Testis (tissue), 2 donors: ENCODE measurements at regions not wholly inside any gene's neighbourhood (a gene's known extent, or its start where the extent isn't known, plus 50 kb on each side); places are given as distances from the start of the nearest gene placed in this dataset.

Experiments used
- DNase-seq: peaks from one replicate; pipeline ENCODE4 v3.0.0-alpha.2; 2019
- H3K27ac ChIP-seq, 2 donors: fragments of 200-600 bp; sonication (generic); one replicate each; pipeline ENCODE4 v1.5.1; 2019
- H3K27me3 ChIP-seq: fragments of 200-600 bp; sonication (generic); one replicate; pipeline ENCODE4 v1.5.1; 2019
- H3K36me3 ChIP-seq: fragments of 200-600 bp; sonication (generic); one replicate; pipeline ENCODE4 v1.5.1; 2017; ENCODE audit warnings: low read depth; ENCODE audit errors: missing control alignments
- H3K4me1 ChIP-seq: fragments of 200-600 bp; sonication (generic); one replicate; pipeline ENCODE4 v1.5.1; 2019
- H3K4me3 ChIP-seq, 2 donors: fragments of 200-600 bp; sonication (generic); one replicate each; pipeline ENCODE4 v1.5.1; 2017 to 2019
- H3K9me3 ChIP-seq: fragments of 200-600 bp; sonication (generic); one replicate; pipeline ENCODE4 v1.5.1; 2017
- POLR2A ChIP-seq: fragments of 450-650 bp; IDR thresholded peaks from one replicate; pipeline ENCODE4 v1.6.1; 2017; ENCODE audit warnings: antibody characterized with exemption, mild to moderate bottlenecking, moderate library complexity
- WGBS, 2 donors: methylation state at CpG; one replicate each; pipeline ENCODE4 v1.1.5; 2018; 5-methylcytosine and 5-hydroxymethylcytosine counted together
- intact Hi-C: fragments of 100-400 bp; cut with DNase I; formaldehyde crosslinking; loops from one replicate; pipeline ENCODE4 v1.15.1; 2023; ENCODE audit warnings: low total_unique reads
- TF ChIP-seq, protein P1 (sequence below), 3 experiments: fragments of 450-650 bp in 2 of 3; fragments of 200-600 bp in 1 of 3; sonication (generic) in 1 of 3; IDR thresholded peaks; one replicate each; pipeline ENCODE4 v1.5.1; 2016 to 2019; ENCODE audit warnings: antibody characterized with exemption in 3 of 3, mild to moderate bottlenecking in 2 of 3, moderate library complexity in 1 of 3

DNA sequence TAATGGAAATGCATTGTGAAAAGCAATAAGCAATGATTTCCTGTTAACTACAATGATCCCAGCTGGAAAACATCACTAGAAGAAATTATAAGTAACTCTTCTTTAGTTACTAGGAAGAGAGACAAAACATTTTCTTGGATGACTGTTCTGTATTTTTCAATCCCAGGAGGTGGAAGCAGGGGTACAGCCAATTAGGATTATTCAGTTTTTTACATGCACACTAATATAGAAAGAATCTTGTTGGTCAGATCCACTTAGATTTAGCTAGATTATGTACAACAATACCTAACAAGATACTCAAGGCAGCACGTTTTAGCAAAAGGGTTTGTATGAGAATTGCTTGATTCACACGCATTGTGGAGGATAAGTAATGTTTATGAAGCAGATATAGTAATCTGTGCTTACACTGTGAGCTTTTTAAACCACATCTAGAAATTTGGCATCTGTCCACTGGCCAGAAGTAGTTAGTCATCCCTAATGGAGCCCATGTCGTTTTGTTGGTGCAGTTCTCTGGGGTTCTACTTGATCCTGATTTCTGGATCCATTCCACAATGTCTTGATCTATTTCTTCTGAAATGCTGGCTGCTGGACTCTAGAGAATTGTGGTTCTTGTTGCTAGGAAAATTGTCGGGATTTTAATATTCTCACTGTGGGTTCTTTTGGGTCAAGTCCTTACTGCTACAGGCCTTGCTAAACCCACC lies 199.7 kb downstream of the ADCYAP1 start:
- H3K4me3 ChIP-seq, result no peak overlapping the region
- H3K36me3 ChIP-seq, result no peaks in the 10 kb centered on the region
- no peak for DNase-seq
- 45 to 55% methylated on average over 4 of the region's 4 CpGs for WGBS, 2 donors
- TF ChIP-seq, protein P1, sequence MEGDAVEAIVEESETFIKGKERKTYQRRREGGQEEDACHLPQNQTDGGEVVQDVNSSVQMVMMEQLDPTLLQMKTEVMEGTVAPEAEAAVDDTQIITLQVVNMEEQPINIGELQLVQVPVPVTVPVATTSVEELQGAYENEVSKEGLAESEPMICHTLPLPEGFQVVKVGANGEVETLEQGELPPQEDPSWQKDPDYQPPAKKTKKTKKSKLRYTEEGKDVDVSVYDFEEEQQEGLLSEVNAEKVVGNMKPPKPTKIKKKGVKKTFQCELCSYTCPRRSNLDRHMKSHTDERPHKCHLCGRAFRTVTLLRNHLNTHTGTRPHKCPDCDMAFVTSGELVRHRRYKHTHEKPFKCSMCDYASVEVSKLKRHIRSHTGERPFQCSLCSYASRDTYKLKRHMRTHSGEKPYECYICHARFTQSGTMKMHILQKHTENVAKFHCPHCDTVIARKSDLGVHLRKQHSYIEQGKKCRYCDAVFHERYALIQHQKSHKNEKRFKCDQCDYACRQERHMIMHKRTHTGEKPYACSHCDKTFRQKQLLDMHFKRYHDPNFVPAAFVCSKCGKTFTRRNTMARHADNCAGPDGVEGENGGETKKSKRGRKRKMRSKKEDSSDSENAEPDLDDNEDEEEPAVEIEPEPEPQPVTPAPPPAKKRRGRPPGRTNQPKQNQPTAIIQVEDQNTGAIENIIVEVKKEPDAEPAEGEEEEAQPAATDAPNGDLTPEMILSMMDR (IDR thresholded peaks at IDR 0.05), result no peak
- intact Hi-C loops, result no loop called here
- no peaks in the 10 kb centered on the region for H3K27me3 ChIP-seq
- H3K4me1 ChIP-seq, result no peaks in the 10 kb centered on the region
- H3K9me3 ChIP-seq, result no peaks in the 10 kb centered on the region
- H3K27ac ChIP-seq, result no peak overlapping the region

DNA sequence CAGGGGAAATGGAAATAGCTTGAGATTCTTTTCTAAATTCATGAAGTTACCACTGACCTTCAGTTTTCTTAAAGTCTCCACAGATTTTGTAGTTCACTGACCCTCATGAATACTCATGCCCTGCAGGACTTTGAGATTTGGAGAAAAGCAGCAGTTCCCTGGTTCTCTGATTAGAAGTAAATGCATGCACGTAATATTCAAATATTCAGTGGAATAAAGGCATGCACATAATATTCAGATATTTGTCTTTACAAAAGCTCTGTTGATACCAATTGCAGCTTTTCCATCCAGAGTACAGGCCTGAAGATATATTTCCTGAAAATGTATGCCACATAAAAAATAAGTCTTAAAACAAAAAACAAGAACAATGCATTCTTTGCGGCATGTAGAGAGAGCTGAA lies 219.8 kb downstream of the ADCYAP1 start:
- intact Hi-C loops, result no loop called here

DNA sequence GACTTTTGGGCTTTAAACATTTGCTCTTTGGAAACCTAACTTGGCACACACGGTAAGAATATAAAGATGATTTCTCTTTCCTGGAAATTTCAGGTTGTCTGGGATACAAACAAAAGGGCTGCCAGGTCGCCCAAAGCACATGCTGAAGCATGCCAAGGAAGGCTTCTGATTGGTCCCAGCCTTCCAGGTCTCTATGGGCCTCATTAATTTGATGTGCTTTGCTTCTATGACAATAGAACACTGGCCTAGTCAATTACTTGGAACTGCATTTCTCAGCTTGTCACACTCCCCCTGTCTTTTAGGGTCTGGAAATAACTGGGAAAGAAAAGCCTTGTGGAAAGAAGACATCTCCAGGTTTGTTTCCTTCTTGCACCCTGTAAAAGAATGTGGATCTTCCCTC lies 228.9 kb downstream of the ADCYAP1 start:
- WGBS, 2 donors, result 76 to 78% methylated on average over 2 of the region's 2 CpGs
- H3K36me3 ChIP-seq, result no peaks in the 10 kb centered on the region
- H3K4me1 ChIP-seq, result no peaks in the 10 kb centered on the region
- no peak for TF ChIP-seq POLR2A
- TF ChIP-seq, protein P1 (IDR thresholded peaks at IDR 0.05), result no peak
- H3K27me3 ChIP-seq, result no peaks in the 10 kb centered on the region
- H3K9me3 ChIP-seq, result no peaks in the 10 kb centered on the region
- H3K4me3 ChIP-seq, result no peak overlapping the region
- intact Hi-C loops, result no loop called here
- H3K27ac ChIP-seq, result no peak overlapping the region
- DNase-seq, result no peak

More for the DNA sequence above, 219.8 kb downstream of the ADCYAP1 start:
- no peak overlapping the region for H3K27ac ChIP-seq
- H3K36me3 ChIP-seq, result no peaks in the 10 kb centered on the region
- no peaks in the 10 kb centered on the region for H3K27me3 ChIP-seq
- H3K4me1 ChIP-seq, result no peaks in the 10 kb centered on the region
- TF ChIP-seq, protein P1 (IDR thresholded peaks at IDR 0.05), result no peak
- no peak for TF ChIP-seq POLR2A
- H3K4me3 ChIP-seq, result no peak overlapping the region
- 90 to 96% methylated on average over 2 of the region's 2 CpGs for WGBS, 2 donors
- no peaks in the 10 kb centered on the region for H3K9me3 ChIP-seq
- no peak for DNase-seq

DNA sequence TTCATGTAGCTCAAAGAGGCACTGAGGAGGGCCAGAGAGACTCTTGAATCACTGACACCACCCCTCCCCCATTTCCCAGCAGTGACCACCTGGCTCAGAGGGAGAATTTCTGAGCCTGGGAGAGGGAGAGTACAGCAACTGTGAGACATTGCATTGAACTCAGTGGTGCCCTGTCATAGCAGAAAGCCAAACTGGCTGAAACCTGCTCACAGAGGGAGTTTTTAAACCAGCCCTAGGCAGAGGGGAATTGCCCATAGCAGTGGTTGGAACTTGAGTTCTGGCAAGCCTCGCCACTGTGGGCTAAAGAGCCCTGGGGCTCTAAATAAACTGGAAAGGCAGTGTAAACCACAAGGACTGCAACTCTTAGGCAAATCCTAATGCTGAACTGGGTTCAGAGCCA lies 243.1 kb downstream of the ADCYAP1 start:
- no peaks in the 10 kb centered on the region for H3K36me3 ChIP-seq

DNA sequence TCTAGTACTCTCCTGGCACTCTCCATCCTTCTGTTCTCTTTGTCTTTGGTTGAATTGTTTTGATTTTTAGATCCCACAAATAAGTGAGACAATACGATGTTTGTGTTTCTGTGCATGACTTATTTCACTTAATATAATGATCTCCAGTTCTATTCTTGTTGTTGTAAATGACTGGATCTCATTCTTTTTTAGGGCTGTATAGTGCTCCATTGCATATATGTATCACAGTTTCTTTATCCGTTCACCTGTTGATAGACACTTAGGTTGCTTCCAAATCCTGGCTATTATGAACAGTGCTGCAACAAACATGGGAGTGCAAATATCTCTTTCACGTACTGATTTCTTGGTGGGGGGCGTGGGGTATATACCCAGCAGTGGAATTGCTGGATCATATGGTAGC lies 245.0 kb downstream of the ADCYAP1 start:
- 91 to 95% methylated on average over 4 of the region's 4 CpGs for WGBS, 2 donors
- intact Hi-C loops, result no loop called here

More for the DNA sequence above, 243.1 kb downstream of the ADCYAP1 start:
- intact Hi-C loops, result no loop called here
- H3K4me3 ChIP-seq, result no peak overlapping the region
- no peak for TF ChIP-seq POLR2A
- no peaks in the 10 kb centered on the region for H3K27me3 ChIP-seq
- no peak overlapping the region for H3K27ac ChIP-seq
- no peaks in the 10 kb centered on the region for H3K9me3 ChIP-seq
- DNase-seq, result no peak
- H3K4me1 ChIP-seq, result no peaks in the 10 kb centered on the region
- 67 to 69% methylated on average over 1 of the region's 1 CpG for WGBS, 2 donors

More for the DNA sequence above, 245.0 kb downstream of the ADCYAP1 start:
- DNase-seq, result no peak
- Histone ChIP-seq H3K36me3 (no peaks in the 10 kb centered on the region), H3K27ac (no peak overlapping the region), H3K4me1 (no peaks in the 10 kb centered on the region), H3K4me3 (no peak overlapping the region), H3K9me3 (no peaks in the 10 kb centered on the region), H3K27me3 (no peaks in the 10 kb centered on the region)
- TF ChIP-seq POLR2A, result no peak
- TF ChIP-seq, protein P1 (IDR thresholded peaks at IDR 0.05), result no peak
